CD14-positive monocyte (primary cell): ENCODE measurements at regions not wholly inside any gene's neighbourhood (a gene's known extent, or its start where the extent isn't known, plus 50 kb on each side); places are given as distances from the start of the nearest gene placed in this dataset.

Experiments
- DNase-seq, 3 donors: peaks; one replicate each; pipeline ENCODE4 v3.0.0-alpha.2; 2011 to 2022
- H2AFZ ChIP-seq: 2 replicates; pipeline ENCODE4 v1.6.0; 2012; ENCODE audit warnings: mild to moderate bottlenecking, low read depth, low read length, inconsistent platforms; ENCODE audit not compliant: insufficient read depth, poor library complexity, severe bottlenecking
- H3K27ac ChIP-seq, 2 donors: 1 replicate in 1 of 2; 2 replicates in 1 of 2; pipeline ENCODE4 v1.5.1; 2012 to 2013; ENCODE audit warnings: low read length in 2 of 2, control low read depth in 1 of 2, inconsistent platforms in 1 of 2, low read depth in 1 of 2, mild to moderate bottlenecking in 1 of 2
- H3K27me3 ChIP-seq, 2 donors: one replicate each; pipeline versions ENCODE4 v1.6.0 to v1.6.1; 2011 to 2013; ENCODE audit warnings: low read length in 2 of 2; ENCODE audit not compliant: control insufficient read depth in 2 of 2, insufficient read depth in 2 of 2
- H3K36me3 ChIP-seq, 2 donors: replicated peaks in 1 of 2; 1 replicate in 1 of 2; 2 replicates in 1 of 2; pipeline versions ENCODE4 v1.5.1 to v1.6.1; 2012 to 2013; ENCODE audit warnings: low read length in 2 of 2, control low read depth in 1 of 2, inconsistent platforms in 1 of 2, mild to moderate bottlenecking in 1 of 2; ENCODE audit not compliant: insufficient read depth in 2 of 2, control insufficient read depth in 1 of 2
- H3K4me1 ChIP-seq, 2 donors: 1 replicate in 1 of 2; 2 replicates in 1 of 2; pipeline versions ENCODE4 v1.5.1 to v1.6.1; 2012 to 2013; ENCODE audit warnings: low read length in 2 of 2, control low read depth in 1 of 2, inconsistent platforms in 1 of 2, mild to moderate bottlenecking in 1 of 2, moderate library complexity in 1 of 2; ENCODE audit not compliant: insufficient read depth in 2 of 2, control insufficient read depth in 1 of 2
- H3K4me2 ChIP-seq: replicated peaks from 2 replicates; pipeline ENCODE3; 2012; ENCODE audit warnings: low read length, moderate library complexity, mild to moderate bottlenecking; ENCODE audit not compliant: poor library complexity, severe bottlenecking; ENCODE audit errors: extremely low read depth
- H3K4me3 ChIP-seq, 3 experiments: fragments of 200-600 bp in 1 of 3; sonication (generic) in 1 of 3; replicated peaks in 1 of 3; 1 replicate in 2 of 3; 2 replicates in 1 of 3; pipeline ENCODE4 v1.5.1; 2011 to 2013; ENCODE audit warnings: low read length in 3 of 3, mild to moderate bottlenecking in 3 of 3, control low read depth in 2 of 3, low read depth in 2 of 3, inconsistent platforms in 1 of 3, moderate library complexity in 1 of 3
- H3K79me2 ChIP-seq: 2 replicates; pipeline ENCODE4 v1.6.0; 2012; ENCODE audit warnings: mild to moderate bottlenecking, control low read depth, inconsistent platforms, low read length, moderate library complexity; ENCODE audit not compliant: insufficient read depth
- H3K9ac ChIP-seq: 2 replicates; pipeline ENCODE4 v1.6.0; 2017; ENCODE audit warnings: low read length, mild to moderate bottlenecking; ENCODE audit not compliant: insufficient read depth, poor library complexity, severe bottlenecking
- H3K9me3 ChIP-seq, 2 donors: replicated peaks in 1 of 2; 1 replicate in 1 of 2; 2 replicates in 1 of 2; pipeline versions ENCODE4 v1.5.1 to v1.6.1; 2012 to 2013; ENCODE audit warnings: low read length in 2 of 2, control low read depth in 1 of 2; ENCODE audit not compliant: control insufficient read depth in 1 of 2, insufficient read depth in 1 of 2
- H4K20me1 ChIP-seq: 2 replicates; pipeline ENCODE4 v1.6.0; 2012; ENCODE audit warnings: mild to moderate bottlenecking, low read length, control low read depth, moderate library complexity; ENCODE audit not compliant: insufficient read depth
- H3K27ac Mint-ChIP-seq, 7 donors: one replicate each; pipeline ENCODE4 v1.8.0; 2020; ENCODE audit warnings: mild to moderate bottlenecking in 7 of 7, mixed read lengths in 7 of 7, moderate library complexity in 6 of 7, inconsistent platforms in 2 of 7
- H3K27me3 Mint-ChIP-seq, 3 donors: one replicate each; pipeline ENCODE4 v1.8.0; 2021 to 2022; ENCODE audit warnings: low read depth in 3 of 3, mild to moderate bottlenecking in 3 of 3, mixed read lengths in 3 of 3, moderate library complexity in 3 of 3, inconsistent platforms in 1 of 3
- H3K36me3 Mint-ChIP-seq, 2 donors: one replicate each; pipeline ENCODE4 v1.8.0; 2020; ENCODE audit warnings: mixed read lengths in 2 of 2, inconsistent platforms in 1 of 2, mild to moderate bottlenecking in 1 of 2
- H3K4me1 Mint-ChIP-seq: one replicate; pipeline ENCODE4 v1.8.0; 2020; ENCODE audit warnings: mild to moderate bottlenecking, mixed read lengths
- H3K4me3 Mint-ChIP-seq, 2 donors: one replicate each; pipeline ENCODE4 v1.8.0; 2020; ENCODE audit warnings: mild to moderate bottlenecking in 2 of 2, mixed read lengths in 2 of 2, moderate library complexity in 1 of 2
- H3K9me3 Mint-ChIP-seq, 7 donors: one replicate each; pipeline ENCODE4 v1.8.0; 2020 to 2022; ENCODE audit warnings: mixed read lengths in 7 of 7, mild to moderate bottlenecking in 6 of 7, moderate library complexity in 6 of 7, inconsistent platforms in 2 of 7
- CTCF ChIP-seq: fragments of 200-600 bp; IDR thresholded peaks from one replicate; pipeline ENCODE4 v1.8.0; 2022; ENCODE audit warnings: antibody characterized with exemption, mild to moderate bottlenecking
- WGBS: methylation state at CpG from one replicate; pipeline ENCODE4 v1.1.5; 2013; ENCODE audit warnings: missing lambda C conversion rate; ENCODE audit not compliant: insufficient coverage; 5-methylcytosine and 5-hydroxymethylcytosine counted together
- intact Hi-C, 2 donors: fragments of 100-400 bp; cut with micrococcal nuclease; formaldehyde crosslinking; loops; one replicate each; pipeline versions ENCODE4 v1.15.0 to v1.15.1; 2023

- H3K27ac ChIP-seq = no peak overlapping the region
- H2AFZ ChIP-seq = no peak overlapping the region
- intact Hi-C loops = no loop called here
- no peaks in the 10 kb centered on the region for H3K79me2 ChIP-seq
- Mint-ChIP-seq H3K36me3 (no peaks in the 10 kb centered on the region), H3K4me1 (no peaks in the 10 kb centered on the region), H3K27ac (no peak overlapping the region), H3K9me3 (peaks cover 31 to 46% (median 35%) of the 10 kb centered on the region in 7 donors), H3K4me3 (no peak overlapping the region), H3K27me3 (peaks cover 7 to 11% (median 9%) of the 10 kb centered on the region in 3 donors)
- TF ChIP-seq CTCF = no peak
- WGBS = 93% methylated on average over 5 of the region's 8 CpGs
- no peaks in the 10 kb centered on the region for H4K20me1 ChIP-seq
- no peak for DNase-seq
- H3K27me3 ChIP-seq = no peaks in the 10 kb centered on the region
- H3K4me2 ChIP-seq = no peak overlapping the region
- H3K4me3 ChIP-seq = no peak overlapping the region
- H3K9me3 ChIP-seq = peaks cover 25 to 35% of the 10 kb centered on the region in 2 donors
- no peak overlapping the region for H3K9ac ChIP-seq
- H3K4me1 ChIP-seq = no peaks in the 10 kb centered on the region
- H3K36me3 ChIP-seq = no peaks in the 10 kb centered on the region
Observed at GRCh38 chr4:1487761-1488160, 81.5 kb upstream of the NKX1-1 start.

GRCh38 chr4:1487106-1487505 lies 80.9 kb upstream of the NKX1-1 start:
- Mint-ChIP-seq H3K4me3 (no peak overlapping the region), H3K9me3 (peaks cover 31 to 46% (median 36%) of the 10 kb centered on the region in 7 donors), H3K4me1 (no peaks in the 10 kb centered on the region), H3K27me3 (peaks cover 5 to 10% (median 9%) of the 10 kb centered on the region in 3 donors), H3K36me3 (no peaks in the 10 kb centered on the region), H3K27ac (no peak overlapping the region)
- no peak for DNase-seq
- no peak for TF ChIP-seq CTCF
- intact Hi-C loops = no loop called here
- H2AFZ ChIP-seq = no peak overlapping the region
- peaks cover 25 to 35% of the 10 kb centered on the region in 2 donors for H3K9me3 ChIP-seq
- WGBS = 97% methylated on average over 9 of the region's 9 CpGs
- no peaks in the 10 kb centered on the region for H3K79me2 ChIP-seq
- no peaks in the 10 kb centered on the region for H3K36me3 ChIP-seq
- no peaks in the 10 kb centered on the region for H3K27me3 ChIP-seq
- H3K9ac ChIP-seq = no peak overlapping the region
- no peaks in the 10 kb centered on the region for H4K20me1 ChIP-seq
- no peak overlapping the region for H3K4me2 ChIP-seq
- H3K4me3 ChIP-seq = no peak overlapping the region
- H3K4me1 ChIP-seq = no peaks in the 10 kb centered on the region
- no peak overlapping the region for H3K27ac ChIP-seq
